H9 (cell line): ENCODE measurements at regions not wholly inside any gene's neighbourhood (a gene's known extent, or its start where the extent isn't known, plus 50 kb on each side); places are given as distances from the start of the nearest gene placed in this dataset.

Experiments used
- DNase-seq: peaks from one replicate; pipeline ENCODE4 v3.0.0-alpha.2; 2017
- H2AFZ ChIP-seq: one replicate; pipeline ENCODE4 v1.6.1; 2013; ENCODE audit warnings: mild to moderate bottlenecking, low read length, control low read depth, moderate library complexity
- H2AK5ac ChIP-seq: 2 replicates; pipeline ENCODE4 v1.6.1; 2013; ENCODE audit warnings: low read length, control low read depth, mixed read lengths; ENCODE audit not compliant: insufficient read length
- H2BK120ac ChIP-seq: one replicate; pipeline ENCODE4 v1.6.1; 2013; ENCODE audit warnings: low read depth, mild to moderate bottlenecking, low read length, control low read depth, inconsistent platforms; ENCODE audit not compliant: poor library complexity, severe bottlenecking
- H2BK12ac ChIP-seq: 2 replicates; pipeline ENCODE4 v1.6.1; 2013; ENCODE audit warnings: low read length, control low read depth, mixed read lengths, low read depth; ENCODE audit not compliant: insufficient read length
- H2BK15ac ChIP-seq: 2 replicates; pipeline ENCODE4 v1.6.1; 2013; ENCODE audit warnings: low read depth, low read length, control low read depth
- H2BK20ac ChIP-seq: one replicate; pipeline ENCODE4 v1.6.1; 2013; ENCODE audit warnings: low read depth, mild to moderate bottlenecking, low read length, control low read depth, inconsistent platforms; ENCODE audit not compliant: poor library complexity, severe bottlenecking
- H2BK5ac ChIP-seq: 2 replicates; pipeline ENCODE4 v1.6.1; 2013; ENCODE audit warnings: low read length, control low read depth, mixed read lengths; ENCODE audit not compliant: insufficient read length
- H3K14ac ChIP-seq: 2 replicates; pipeline ENCODE4 v1.6.1; 2013; ENCODE audit warnings: low read length, control low read depth; ENCODE audit not compliant: insufficient read depth
- H3K18ac ChIP-seq: 2 replicates; pipeline ENCODE4 v1.6.1; 2013; ENCODE audit warnings: low read depth, mild to moderate bottlenecking, mixed read lengths, low read length, control low read depth; ENCODE audit not compliant: insufficient read length
- H3K23ac ChIP-seq: 2 replicates; pipeline ENCODE4 v1.6.1; 2013; ENCODE audit warnings: low read length, control low read depth, mixed read lengths, low read depth; ENCODE audit not compliant: insufficient read length
- H3K23me2 ChIP-seq: 2 replicates; pipeline ENCODE4 v1.6.1; 2013; ENCODE audit warnings: low read depth, mild to moderate bottlenecking, mixed read lengths, low read length, control low read depth; ENCODE audit not compliant: insufficient read length, poor library complexity, severe bottlenecking
- H3K27ac ChIP-seq: 2 replicates; pipeline ENCODE4 v1.5.1; 2013; ENCODE audit warnings: low read length, control low read depth, mixed read lengths, low read depth; ENCODE audit not compliant: insufficient read length
- H3K27me3 ChIP-seq: 2 replicates; pipeline ENCODE4 v1.6.1; 2013; ENCODE audit warnings: low read length, control low read depth, inconsistent platforms; ENCODE audit not compliant: insufficient read depth
- H3K4ac ChIP-seq: 2 replicates; pipeline ENCODE4 v1.6.1; 2013; ENCODE audit warnings: low read depth, mild to moderate bottlenecking, control low read depth, inconsistent platforms, low read length, moderate library complexity
- H3K4me1 ChIP-seq: 2 replicates; pipeline ENCODE4 v1.6.1; 2013; ENCODE audit warnings: low read length, control low read depth, inconsistent platforms; ENCODE audit not compliant: insufficient read depth
- H3K4me2 ChIP-seq: 2 replicates; pipeline ENCODE4 v1.6.1; 2013; ENCODE audit warnings: low read length, control low read depth, mixed read lengths; ENCODE audit not compliant: insufficient read length, insufficient read depth
- H3K56ac ChIP-seq: 2 replicates; pipeline ENCODE4 v1.6.1; 2013; ENCODE audit warnings: low read depth, mild to moderate bottlenecking, mixed read lengths, low read length, control low read depth; ENCODE audit not compliant: insufficient read length
- H3K79me1 ChIP-seq: 2 replicates; pipeline ENCODE4 v1.6.1; 2013; ENCODE audit warnings: low read depth, mild to moderate bottlenecking, moderate library complexity, low read length, control low read depth, inconsistent platforms; ENCODE audit not compliant: insufficient read depth, poor library complexity, severe bottlenecking
- H3K79me2 ChIP-seq: 2 replicates; pipeline ENCODE4 v1.6.1; 2013; ENCODE audit warnings: low read length, control low read depth, inconsistent platforms; ENCODE audit not compliant: insufficient read depth
- H3K9ac ChIP-seq: 2 replicates; pipeline ENCODE4 v1.6.1; 2013; ENCODE audit warnings: low read length, control low read depth, mixed read lengths; ENCODE audit not compliant: insufficient read length; ENCODE audit errors: extremely low read depth
- H3K9me3 ChIP-seq: one replicate; pipeline ENCODE4 v1.6.1; 2013; ENCODE audit warnings: low read depth, low read length, inconsistent platforms; ENCODE audit not compliant: control insufficient read depth
- H3T11ph ChIP-seq: one replicate; pipeline ENCODE4 v1.6.1; 2013; ENCODE audit warnings: mild to moderate bottlenecking, low read length, control low read depth, inconsistent platforms
- H4K20me1 ChIP-seq: one replicate; pipeline ENCODE4 v1.6.1; 2013; ENCODE audit not compliant: control insufficient read depth, insufficient read length, insufficient read depth
- H4K5ac ChIP-seq: 2 replicates; pipeline ENCODE4 v1.6.1; 2013; ENCODE audit warnings: low read depth, mild to moderate bottlenecking, mixed read lengths, low read length, control low read depth; ENCODE audit not compliant: insufficient read length
- H4K8ac ChIP-seq: replicated peaks from 2 replicates; pipeline ENCODE4 v1.6.1; 2013; ENCODE audit warnings: low read length, control low read depth, mixed read lengths, low read depth; ENCODE audit not compliant: insufficient read length
- H4K91ac ChIP-seq: 2 replicates; pipeline ENCODE4 v1.6.1; 2013; ENCODE audit warnings: low read depth, mild to moderate bottlenecking, moderate library complexity, mixed read lengths, low read length, control low read depth; ENCODE audit not compliant: insufficient read length
- H3K27ac Mint-ChIP-seq, 3 experiments: 2 replicates in 2 of 3; 3 replicates in 1 of 3; pipeline ENCODE4 v1.8.0; 2020 to 2021; ENCODE audit warnings: mixed read lengths in 3 of 3, mild to moderate bottlenecking in 1 of 3, moderate library complexity in 1 of 3
- H3K27me3 Mint-ChIP-seq: 2 replicates; pipeline ENCODE4 v1.8.0; 2021; ENCODE audit warnings: low read depth, mild to moderate bottlenecking, moderate library complexity, mixed read lengths
- H3K36me3 Mint-ChIP-seq, 3 experiments: 2 replicates in 2 of 3; 3 replicates in 1 of 3; pipeline ENCODE4 v1.8.0; 2020 to 2021; ENCODE audit warnings: low read depth in 3 of 3, mixed read lengths in 3 of 3; ENCODE audit not compliant: insufficient read depth in 1 of 3
- H3K4me1 Mint-ChIP-seq, 2 experiments: 2 replicates each; pipeline ENCODE4 v1.8.0; 2020; ENCODE audit warnings: mixed read lengths in 2 of 2
- H3K4me3 Mint-ChIP-seq, 2 experiments: 2 replicates in 1 of 2; 3 replicates in 1 of 2; pipeline ENCODE4 v1.8.0; 2020 to 2021; ENCODE audit warnings: mild to moderate bottlenecking in 2 of 2, mixed read lengths in 2 of 2, moderate library complexity in 1 of 2
- H3K9me3 Mint-ChIP-seq, 2 experiments: 2 replicates in 1 of 2; 3 replicates in 1 of 2; pipeline ENCODE4 v1.8.0; 2020; ENCODE audit warnings: mild to moderate bottlenecking in 2 of 2, mixed read lengths in 2 of 2, moderate library complexity in 1 of 2
- WGBS: extraction: QIAGEN DNeasy Blood & Tissue Kit; methylation state at CpG from one replicate; pipeline ENCODE4 v1.1.7; 2013; ENCODE audit warnings: missing lambda C conversion rate, low lambda C conversion rate, mixed read lengths; ENCODE audit not compliant: insufficient read length; ENCODE audit errors: extremely low coverage; 5-methylcytosine and 5-hydroxymethylcytosine counted together
- TF ChIP-seq, protein P1 (sequence below): fragments of 200-600 bp; sonication (generic); conservative IDR thresholded peaks from 3 replicates; pipeline ENCODE4 v1.8.0; 2021; ENCODE audit warnings: antibody characterized with exemption, mild to moderate bottlenecking

DNA sequence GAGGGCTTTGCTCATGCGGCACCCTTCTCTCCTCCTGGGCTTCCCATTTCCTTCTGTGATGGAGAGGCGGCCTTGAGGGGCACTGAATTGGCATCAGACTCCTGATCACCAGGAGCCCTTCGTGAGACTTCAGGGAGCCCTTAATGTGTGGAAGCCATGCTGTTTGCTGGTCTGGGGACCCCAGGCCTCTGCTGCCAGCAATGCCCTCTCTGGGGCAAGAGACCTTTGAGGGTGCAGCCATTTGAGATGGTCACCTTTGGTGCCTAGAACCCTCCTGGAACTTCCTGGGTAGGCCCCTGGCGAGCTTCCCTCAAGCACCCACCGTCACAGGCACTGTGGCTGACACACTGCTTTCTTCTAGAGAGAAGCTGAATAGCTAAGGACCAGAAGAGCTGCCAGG, 338.7 kb upstream of the IRX4 start:
- no peak overlapping the region for H3K27ac Mint-ChIP-seq

More for the DNA sequence above, 338.7 kb upstream of the IRX4 start:
- no peaks in the 10 kb centered on the region for H3K79me1 ChIP-seq
- no peaks in the 10 kb centered on the region for H3K23me2 ChIP-seq
- H3K27ac ChIP-seq = no peak overlapping the region
- no peaks in the 10 kb centered on the region for H3K9me3 ChIP-seq
- WGBS = no CpG with 5 or more reads among the region's 5 CpGs
- no peak overlapping the region for H2BK20ac ChIP-seq
- no peak overlapping the region for H2AK5ac ChIP-seq
- no peak overlapping the region for H3K9ac ChIP-seq
- H2BK12ac ChIP-seq = no peak overlapping the region
- H2BK5ac ChIP-seq = no peak overlapping the region
- H3K27me3 ChIP-seq = no peaks in the 10 kb centered on the region
- no peak overlapping the region for H4K91ac ChIP-seq
- TF ChIP-seq, protein P1, sequence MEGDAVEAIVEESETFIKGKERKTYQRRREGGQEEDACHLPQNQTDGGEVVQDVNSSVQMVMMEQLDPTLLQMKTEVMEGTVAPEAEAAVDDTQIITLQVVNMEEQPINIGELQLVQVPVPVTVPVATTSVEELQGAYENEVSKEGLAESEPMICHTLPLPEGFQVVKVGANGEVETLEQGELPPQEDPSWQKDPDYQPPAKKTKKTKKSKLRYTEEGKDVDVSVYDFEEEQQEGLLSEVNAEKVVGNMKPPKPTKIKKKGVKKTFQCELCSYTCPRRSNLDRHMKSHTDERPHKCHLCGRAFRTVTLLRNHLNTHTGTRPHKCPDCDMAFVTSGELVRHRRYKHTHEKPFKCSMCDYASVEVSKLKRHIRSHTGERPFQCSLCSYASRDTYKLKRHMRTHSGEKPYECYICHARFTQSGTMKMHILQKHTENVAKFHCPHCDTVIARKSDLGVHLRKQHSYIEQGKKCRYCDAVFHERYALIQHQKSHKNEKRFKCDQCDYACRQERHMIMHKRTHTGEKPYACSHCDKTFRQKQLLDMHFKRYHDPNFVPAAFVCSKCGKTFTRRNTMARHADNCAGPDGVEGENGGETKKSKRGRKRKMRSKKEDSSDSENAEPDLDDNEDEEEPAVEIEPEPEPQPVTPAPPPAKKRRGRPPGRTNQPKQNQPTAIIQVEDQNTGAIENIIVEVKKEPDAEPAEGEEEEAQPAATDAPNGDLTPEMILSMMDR = no peak
- no peaks in the 10 kb centered on the region for H3K79me2 ChIP-seq
- H3K9me3 Mint-ChIP-seq = peaks cover 3% of the 10 kb centered on the region in 2 experiments; a peak in 3 of 5 replicates
- H4K20me1 ChIP-seq = no peaks in the 10 kb centered on the region
- H3K27me3 Mint-ChIP-seq = peaks cover 9% of the 10 kb centered on the region
- no peak overlapping the region for H4K5ac ChIP-seq
- no peak overlapping the region for H3K23ac ChIP-seq
- H3K4me3 Mint-ChIP-seq = no peak overlapping the region
- H3K18ac ChIP-seq = no peak overlapping the region
- no peak overlapping the region for H2BK120ac ChIP-seq
- no peak overlapping the region for H3K4me2 ChIP-seq
- no peak overlapping the region for H3T11ph ChIP-seq
- no peaks in the 10 kb centered on the region for H3K4me1 ChIP-seq
- no peak overlapping the region for H2AFZ ChIP-seq
- DNase-seq = no peak
- H3K36me3 Mint-ChIP-seq = no peaks in the 10 kb centered on the region; a peak in 1 of 7 replicates
- no peak overlapping the region for H3K56ac ChIP-seq
- H2BK15ac ChIP-seq = no peak overlapping the region
- no peaks in the 10 kb centered on the region for H3K4me1 Mint-ChIP-seq
- no peak overlapping the region for H4K8ac ChIP-seq
- H3K14ac ChIP-seq = no peak overlapping the region
- no peak overlapping the region for H3K4ac ChIP-seq
